Islet precursor cell (in vitro differentiated cells): ENCODE measurements at regions not wholly inside any gene's neighbourhood (a gene's known extent, or its start where the extent isn't known, plus 50 kb on each side); places are given as distances from the start of the nearest gene placed in this dataset.
A peak's percentile ranks its signal among the peaks of the same experiment; 100 is the strongest.

Experiments used
- DNase-seq: peaks from one replicate; pipeline ENCODE4 v3.0.0-alpha.2; 2018

GRCh38 chr2:191515551-191515950 lies 162.4 kb upstream of the NABP1 start:
- no peak for DNase-seq

DNA sequence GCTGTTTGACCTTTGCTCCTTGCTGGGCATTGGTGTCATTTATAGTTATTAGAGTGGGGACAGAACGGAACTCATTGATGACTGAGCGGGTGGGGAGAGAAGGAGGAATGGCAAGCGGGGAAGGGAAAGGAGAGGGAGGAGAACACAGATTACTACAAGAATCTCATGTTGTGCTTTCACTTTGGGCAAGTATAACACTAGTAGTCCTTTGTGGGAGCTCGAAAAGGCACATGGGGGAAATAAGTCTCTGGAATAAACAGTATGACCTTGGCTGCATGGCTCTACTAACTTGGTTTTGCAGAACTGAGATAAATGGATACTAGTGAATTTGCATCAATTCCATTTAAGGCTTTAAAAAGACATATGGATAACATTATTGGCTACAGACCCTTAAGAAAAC lies 161.7 kb upstream of the NABP1 start:
- DNase-seq: no peak

- DNase-seq: no peak
Measured at GRCh38 chr2:191521608-191522208, 156.2 kb upstream of the NABP1 start.

DNA sequence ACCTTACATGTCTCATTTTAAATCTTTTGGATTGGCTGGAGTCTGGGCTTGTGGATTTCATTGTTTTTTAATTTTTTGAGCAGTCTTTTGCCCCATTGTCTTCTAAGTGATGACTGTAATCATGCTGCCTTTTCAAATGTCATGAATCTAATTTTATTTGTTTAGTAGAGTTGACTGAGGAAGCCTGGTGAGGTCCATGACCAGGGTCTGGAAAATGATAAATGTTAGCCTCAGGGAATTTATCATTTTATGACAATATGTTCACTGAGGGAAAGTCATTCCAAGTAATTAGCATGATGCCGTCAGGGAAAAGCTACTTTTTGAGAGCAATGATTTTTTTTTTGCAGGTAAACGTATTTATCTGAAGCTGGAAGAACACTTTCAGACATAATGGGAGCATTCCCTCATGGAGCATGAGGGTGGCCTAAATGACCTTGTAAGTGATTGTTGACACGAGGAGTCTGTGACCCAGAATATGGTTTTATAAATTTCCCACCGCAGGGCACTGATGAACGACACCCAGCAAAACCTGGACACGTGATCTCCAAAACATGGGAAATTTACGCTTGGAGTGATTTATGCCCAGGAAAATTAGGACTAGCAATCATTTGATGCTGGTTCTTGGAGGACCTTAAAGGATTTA lies 155.3 kb upstream of the NABP1 start:
- no peak for DNase-seq

DNA sequence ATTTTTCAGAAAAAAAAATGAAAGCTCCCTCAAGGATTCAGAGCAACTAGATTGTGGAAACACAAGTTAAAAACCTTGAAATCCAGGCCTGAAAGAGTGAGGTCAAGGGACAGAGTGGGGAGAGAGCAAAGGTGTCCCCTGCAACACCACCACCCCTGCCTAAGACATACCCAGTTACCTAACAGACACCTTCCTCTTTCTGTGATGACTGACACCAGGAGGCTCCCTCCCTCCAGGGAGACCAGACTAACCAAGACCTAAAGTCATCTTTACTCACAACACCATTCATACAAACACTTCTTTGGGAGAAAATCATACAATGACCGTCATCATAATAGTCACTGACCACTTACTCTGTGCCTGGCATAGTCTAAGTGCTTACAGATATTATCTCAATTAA lies 151.8 kb upstream of the NABP1 start:
- DNase-seq: no peak

GRCh38 chr2:191526536-191526935 lies 151.4 kb upstream of the NABP1 start:
- no peak for DNase-seq

GRCh38 chr2:191526953-191527556 lies 150.9 kb upstream of the NABP1 start:
- DNase-seq: no peak

- DNase-seq: no peak
Measured at GRCh38 chr2:191530618-191531017, 147.3 kb upstream of the NABP1 start.

GRCh38 chr2:191533693-191534180 lies 144.2 kb upstream of the NABP1 start:
- DNase-seq: no peak

DNA sequence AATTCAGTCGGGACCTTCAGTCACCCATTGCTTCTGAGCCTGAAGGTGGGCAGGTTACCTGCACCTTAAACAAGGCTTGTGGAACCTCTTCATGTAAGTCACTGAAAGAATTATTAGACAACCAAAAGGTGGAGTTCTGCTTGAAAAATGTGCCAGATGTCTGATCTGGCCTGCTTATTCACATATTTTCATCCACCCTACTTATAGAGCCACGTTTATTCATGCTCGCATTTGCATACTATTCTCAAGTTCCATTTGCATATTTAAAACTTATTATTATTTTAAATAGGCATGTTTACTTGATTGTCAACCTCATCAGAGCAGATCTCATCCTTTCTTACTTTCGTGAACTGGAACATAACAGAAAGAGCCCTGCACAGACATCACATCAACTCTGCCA lies 140.0 kb upstream of the NABP1 start:
- DNase-seq: no peak

GRCh38 chr2:191538334-191538903 lies 139.5 kb upstream of the NABP1 start:
- no peak for DNase-seq

- DNase-seq: no peak
Measured at GRCh38 chr2:191539068-191539467, 138.9 kb upstream of the NABP1 start.

DNA sequence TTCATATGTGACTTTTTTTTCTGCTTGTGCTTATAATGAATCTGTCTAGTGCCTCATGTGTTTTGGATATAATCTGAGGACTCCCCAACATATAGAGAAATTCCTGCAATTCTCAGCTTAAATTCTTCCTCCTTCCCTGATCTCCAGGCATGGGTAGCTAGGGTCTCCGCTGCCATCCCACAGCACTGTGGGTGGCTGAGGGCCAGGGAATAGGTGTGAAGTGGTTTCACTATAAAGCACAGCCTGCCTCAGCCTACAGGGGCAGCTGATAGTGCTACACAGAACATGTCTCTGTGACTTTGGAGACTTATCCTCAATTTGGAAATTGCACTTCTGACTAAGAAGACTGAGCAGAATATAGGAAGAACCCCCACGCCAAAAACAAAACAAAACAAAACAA lies 137.3 kb upstream of the NABP1 start:
- DNase-seq: no peak

DNA sequence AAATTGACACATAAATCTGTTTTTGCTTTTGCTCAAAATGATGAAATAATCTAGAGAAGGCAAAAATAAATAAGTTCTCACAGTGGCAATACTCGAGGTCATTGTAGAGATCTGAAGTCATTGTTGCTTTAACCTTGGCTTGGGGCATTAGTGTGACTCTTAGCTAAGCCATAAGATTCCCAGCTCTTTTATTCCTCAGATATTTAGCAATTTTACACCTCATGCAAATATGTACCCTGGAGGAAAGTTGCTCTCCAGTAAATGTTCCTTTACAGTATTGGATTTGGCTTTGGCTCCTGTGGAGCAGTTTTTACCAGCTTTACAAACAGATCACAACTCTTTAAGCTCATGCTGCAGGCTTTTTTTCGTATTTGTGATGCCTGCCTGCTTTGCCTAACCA lies 134.2 kb upstream of the NABP1 start:
- DNase-seq: no peak

DNA sequence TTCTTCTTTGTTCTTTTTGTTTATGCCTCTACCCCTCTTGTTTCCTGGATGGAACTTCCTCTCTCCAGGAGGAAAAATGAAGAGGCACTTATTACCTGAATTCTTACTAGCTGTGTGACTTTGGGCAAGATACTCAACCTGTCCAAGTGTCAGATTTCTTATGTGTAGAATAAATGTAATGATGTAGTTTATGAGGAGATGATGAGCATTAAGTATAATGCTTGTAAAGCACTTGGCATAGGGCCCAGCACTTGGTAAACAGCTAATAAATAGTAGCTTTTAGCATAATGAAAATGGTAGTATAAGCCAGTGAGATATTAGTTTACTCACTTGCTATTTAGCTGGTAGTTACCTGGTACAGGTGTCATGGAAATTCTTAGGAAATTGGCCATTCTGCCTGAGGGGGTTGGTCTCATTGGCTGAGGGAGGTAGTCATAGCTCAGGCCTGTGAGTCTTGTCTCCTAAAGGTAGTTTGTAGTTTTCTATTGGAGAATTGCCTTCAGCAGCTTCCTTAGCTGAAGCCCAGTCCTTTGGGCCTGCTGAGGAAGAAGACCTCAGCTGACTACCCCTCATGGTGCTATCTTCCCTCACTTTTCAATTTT lies 133.4 kb upstream of the NABP1 start:
- no peak for DNase-seq

DNA sequence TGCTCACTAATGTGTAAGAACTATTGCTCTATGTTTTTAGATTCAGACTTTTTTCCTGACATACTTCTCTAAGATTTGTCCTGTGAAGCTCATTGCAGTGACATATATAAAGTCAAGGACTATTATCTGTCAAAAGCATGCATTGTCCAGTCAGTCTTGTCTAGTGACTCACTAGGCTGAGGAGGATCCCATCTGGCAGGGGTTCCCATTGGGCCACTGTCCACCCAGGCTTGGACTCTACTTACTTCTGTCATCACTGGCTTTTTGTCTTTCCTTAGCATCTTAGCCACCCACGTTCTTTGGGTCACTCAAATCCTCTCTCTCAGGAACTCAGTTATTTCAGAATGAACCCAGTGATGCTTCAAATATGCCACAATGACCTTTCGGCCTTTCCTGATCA lies 132.6 kb upstream of the NABP1 start:
- DNase-seq: no peak

DNA sequence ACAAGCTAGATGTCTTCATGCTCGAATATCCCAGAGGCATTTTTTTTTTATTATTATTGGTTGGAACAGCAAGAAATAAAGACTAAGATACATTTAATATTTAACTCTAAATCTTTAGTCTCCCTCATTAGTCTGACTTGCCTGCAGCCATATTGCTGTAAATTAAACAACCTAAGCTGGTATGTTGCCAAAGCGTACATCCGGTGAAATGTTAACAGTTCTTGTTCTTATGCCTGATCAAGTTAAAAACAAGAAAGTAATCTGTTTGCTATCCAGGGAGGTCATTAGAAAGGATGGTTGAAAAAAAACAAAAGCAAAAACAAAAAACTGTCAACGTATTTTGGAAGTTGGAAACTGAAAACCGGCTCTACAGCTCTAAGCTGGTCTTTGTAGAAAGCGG lies 125.9 kb upstream of the NABP1 start:
- DNase-seq: no peak

GRCh38 chr2:191554240-191554639 lies 123.7 kb upstream of the NABP1 start:
- DNase-seq: no peak

GRCh38 chr2:191555092-191555742 lies 122.7 kb upstream of the NABP1 start:
- peak; percentile 87 for DNase-seq

GRCh38 chr2:191556463-191556862 lies 121.5 kb upstream of the NABP1 start:
- DNase-seq: no peak

GRCh38 chr2:191557841-191558240 lies 120.1 kb upstream of the NABP1 start:
- no peak for DNase-seq

GRCh38 chr2:191559569-191559968 lies 118.4 kb upstream of the NABP1 start:
- no peak for DNase-seq

DNA sequence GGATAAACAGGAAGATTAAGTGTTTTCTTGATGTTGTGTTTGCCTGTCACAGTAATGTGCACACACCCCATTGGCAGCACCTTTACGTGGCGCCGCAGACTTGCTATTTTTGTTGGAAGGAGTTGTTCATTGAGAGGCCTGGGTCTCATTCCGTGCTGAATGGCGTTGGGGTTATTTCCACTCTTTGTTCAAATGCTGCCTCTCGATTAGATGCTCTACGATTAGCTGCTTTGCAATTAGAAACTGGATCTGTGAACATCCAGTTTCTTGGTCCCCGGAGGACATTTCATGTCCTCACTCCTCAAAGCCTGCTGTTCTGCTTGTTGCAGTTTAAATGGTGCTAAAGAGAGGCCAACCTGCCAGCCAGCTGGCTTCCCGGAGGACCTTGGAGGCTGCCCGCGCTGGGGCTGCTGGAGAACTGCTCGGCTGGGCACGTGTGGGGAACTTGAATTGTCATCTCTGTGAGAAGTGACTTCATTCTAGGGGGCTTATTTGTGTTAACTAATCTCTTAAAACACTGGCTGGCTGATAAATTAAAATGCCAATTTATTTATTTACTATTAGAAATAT lies 117.4 kb upstream of the NABP1 start:
- no peak for DNase-seq
